ENCODE measurements at regions not wholly inside any gene's neighbourhood (a gene's known extent, or its start where the extent isn't known, plus 50 kb on each side); places are given as distances from the start of the nearest gene placed in this dataset.

GRCh38 chr10:3251172-3251571 lies 78.6 kb upstream of the PITRM1 start:
- peak; percentile 19 to 31 for DNase-seq

- DNase-seq, result no peak
Observed at GRCh38 chr10:3249307-3249889, 76.8 kb upstream of the PITRM1 start.

- DNase-seq, result no peak
Observed at GRCh38 chr10:3248526-3249306, 76.1 kb upstream of the PITRM1 start.

- no peak for DNase-seq
Observed at GRCh38 chr10:3245395-3245794, 72.8 kb upstream of the PITRM1 start.

- no peak for DNase-seq
Observed at GRCh38 chr10:3241967-3242650, 69.5 kb upstream of the PITRM1 start.

GRCh38 chr10:3241274-3241921 lies 68.8 kb upstream of the PITRM1 start:
- DNase-seq, result no peak

GRCh38 chr10:3239920-3240894 lies 67.6 kb upstream of the PITRM1 start:
- no peak for DNase-seq

- peak; percentile 80 to 84 for DNase-seq
Observed at GRCh38 chr10:3239066-3239919, 66.7 kb upstream of the PITRM1 start.

GRCh38 chr10:3238115-3238871 lies 65.7 kb upstream of the PITRM1 start:
- no peak for DNase-seq

GRCh38 chr10:3237530-3237929 lies 64.9 kb upstream of the PITRM1 start:
- DNase-seq, result no peak

- DNase-seq, result no peak
Observed at GRCh38 chr10:3236644-3237404, 64.2 kb upstream of the PITRM1 start.

GRCh38 chr10:3235996-3236510 lies 63.5 kb upstream of the PITRM1 start:
- no peak for DNase-seq

GRCh38 chr10:3235395-3235794 lies 62.8 kb upstream of the PITRM1 start:
- DNase-seq, result no peak

GRCh38 chr10:3233486-3233990 lies 61.0 kb upstream of the PITRM1 start:
- no peak for DNase-seq

GRCh38 chr10:3231951-3232730 lies 59.6 kb upstream of the PITRM1 start:
- no peak for DNase-seq

- no peak for DNase-seq
Observed at GRCh38 chr10:3229815-3230214, 57.2 kb upstream of the PITRM1 start.

- DNase-seq, result no peak
Observed at GRCh38 chr10:3228629-3228945, 56.0 kb upstream of the PITRM1 start.

- DNase-seq, result peak in 1 of 2 experiments; percentile 27
Observed at GRCh38 chr10:3226960-3227744, 54.6 kb upstream of the PITRM1 start.

All from activated CD4-positive, alpha-beta T cell treated with anti-CD3 and anti-CD28 coated beads, Interleukin-2, amount 50 U/mL, for 48 hours (primary cell).